GM12892 (cell line): ENCODE measurements at regions not wholly inside any gene's neighbourhood (a gene's known extent, or its start where the extent isn't known, plus 50 kb on each side); places are given as distances from the start of the nearest gene placed in this dataset.

Experiments
- POLR2A ChIP-seq: IDR thresholded peaks from 2 replicates; pipeline ENCODE4 v1.6.1; 2011; ENCODE audit warnings: low read depth, low read length, control low read depth
- POLR2AphosphoS5 ChIP-seq: IDR thresholded peaks from 2 replicates; pipeline ENCODE4 v1.6.1; 2011; ENCODE audit warnings: low read depth, low read length, control low read depth
- TAF1 ChIP-seq: IDR thresholded peaks from 2 replicates; pipeline ENCODE4 v1.6.1; 2011; ENCODE audit warnings: low read depth, mild to moderate bottlenecking, control low read depth, low read length, borderline replicate concordance

GRCh38 chr2:16206191-16206944 lies 266.0 kb downstream of the MYCN start:
- no peak for TF ChIP-seq POLR2A
- TF ChIP-seq POLR2AphosphoS5, result no peak
- no peak for TF ChIP-seq TAF1
